GM19043 (cell line): ENCODE measurements at regions not wholly inside any gene's neighbourhood (a gene's known extent, or its start where the extent isn't known, plus 50 kb on each side); places are given as distances from the start of the nearest gene placed in this dataset.
"Not testable (repeated sequence)": the region's sequence is repeated elsewhere in the genome, so short reads cannot be mapped to it uniquely, and the experiment has no call there.

Experiments
- ATAC-seq: cut with Tn5 transposase; IDR thresholded peaks from one replicate; pipeline ENCODE4 v1.9.1; 2021; ENCODE audit warnings: low read depth; ENCODE audit not compliant: unreplicated experiment

GRCh38 chr21:28391938-28392849, 600.5 kb downstream of the LTN1 start:
- no peak for ATAC-seq

GRCh38 chr21:28387220-28387619, 605.5 kb downstream of the LTN1 start:
- no peak for ATAC-seq

GRCh38 chr21:28385845-28386244, 606.8 kb downstream of the LTN1 start:
- ATAC-seq, result no peak

GRCh38 chr21:28381000-28381745, 611.5 kb downstream of the LTN1 start:
- not testable (repeated sequence) for ATAC-seq

- no peak for ATAC-seq
Observed at GRCh38 chr21:28380241-28380640, 612.4 kb downstream of the LTN1 start.

- ATAC-seq, result no peak
Observed at GRCh38 chr21:28378026-28378425, 614.7 kb downstream of the LTN1 start.

GRCh38 chr21:28375708-28376385, 616.8 kb downstream of the LTN1 start:
- ATAC-seq, result no peak

GRCh38 chr21:28374881-28375280, 617.8 kb downstream of the LTN1 start:
- no peak for ATAC-seq

- ATAC-seq, result no peak
Observed at GRCh38 chr21:28371713-28372112, 621.0 kb downstream of the LTN1 start.

- ATAC-seq, result no peak
Observed at GRCh38 chr21:28359300-28359699, 633.4 kb downstream of the LTN1 start.

GRCh38 chr21:28358702-28359101, 634.0 kb downstream of the LTN1 start:
- no peak for ATAC-seq

GRCh38 chr21:28358170-28358569, 634.5 kb downstream of the LTN1 start:
- no peak for ATAC-seq

GRCh38 chr21:28357743-28358142, 634.9 kb downstream of the LTN1 start:
- no peak for ATAC-seq

GRCh38 chr21:28356422-28356821, 636.3 kb downstream of the LTN1 start:
- no peak for ATAC-seq

GRCh38 chr21:28345934-28346333, 646.7 kb downstream of the LTN1 start:
- ATAC-seq, result no peak

GRCh38 chr21:28344985-28345384, 647.7 kb downstream of the LTN1 start:
- no peak for ATAC-seq

GRCh38 chr21:28342212-28342810, 650.4 kb downstream of the LTN1 start:
- no peak for ATAC-seq

- ATAC-seq, result no peak
Observed at GRCh38 chr21:28339403-28339802, 653.3 kb downstream of the LTN1 start.

- ATAC-seq, result no peak
Observed at GRCh38 chr21:28338701-28339305, 653.9 kb downstream of the LTN1 start.

GRCh38 chr21:28337315-28337714, 655.4 kb downstream of the LTN1 start:
- ATAC-seq, result no peak
